Lower lobe of right lung (tissue), 2 donors: ENCODE measurements at regions not wholly inside any gene's neighbourhood (a gene's known extent, or its start where the extent isn't known, plus 50 kb on each side); places are given as distances from the start of the nearest gene placed in this dataset.
A peak's percentile ranks its signal among the peaks of the same experiment; 100 is the strongest.
"Not testable (repeated sequence)": the region's sequence is repeated elsewhere in the genome, so short reads cannot be mapped to it uniquely, and the experiment has no call there.

Experiments
- ATAC-seq, 2 donors: fragments of 200-7000 bp; cut with Tn5 transposase; one replicate each; pipeline ENCODE4 v1.9.1; 2020 to 2022; ENCODE audit warnings: mild to moderate bottlenecking in 2 of 2, moderate library complexity in 2 of 2
- DNase-seq: peaks from one replicate; pipeline ENCODE4 v3.0.0-alpha.2; 2020
- H3K27ac ChIP-seq: fragments of 200-600 bp; one replicate; pipeline ENCODE4 v1.8.0; 2022
- H3K27me3 ChIP-seq: fragments of 200-600 bp; one replicate; pipeline ENCODE4 v1.8.0; 2022; ENCODE audit warnings: low read depth
- H3K36me3 ChIP-seq: fragments of 200-600 bp; one replicate; pipeline ENCODE4 v1.8.0; 2022; ENCODE audit warnings: mild to moderate bottlenecking
- H3K4me1 ChIP-seq: fragments of 200-600 bp; one replicate; pipeline ENCODE4 v1.8.0; 2022
- H3K4me3 ChIP-seq: fragments of 200-600 bp; one replicate; pipeline ENCODE4 v1.8.0; 2022; ENCODE audit warnings: mild to moderate bottlenecking
- H3K9me3 ChIP-seq: fragments of 200-600 bp; one replicate; pipeline ENCODE4 v1.8.0; 2022
- CTCF ChIP-seq: fragments of 200-600 bp; IDR thresholded peaks from one replicate; pipeline ENCODE4 v1.8.0; 2022; ENCODE audit warnings: antibody characterized with exemption, mild to moderate bottlenecking
- intact Hi-C: fragments of 100-400 bp; cut with DNase I; formaldehyde crosslinking; loops from one replicate; pipeline ENCODE4 v1.11.0; 2022
- donor health status: DM: no; HTN: yes; CAD: no; lungs with severe emphysema.

- Histone ChIP-seq H3K4me3 (no peak overlapping the region), H3K9me3 (no peaks in the 10 kb centered on the region), H3K4me1 (no peaks in the 10 kb centered on the region), H3K27ac (no peak overlapping the region), H3K27me3 (no peaks in the 10 kb centered on the region), H3K36me3 (no peaks in the 10 kb centered on the region)
- no peak for TF ChIP-seq CTCF
- intact Hi-C loops = no loop called here
- DNase-seq (no peak), ATAC-seq (peak; percentile 28 to 37)
These were observed 369.0 kb upstream of the FAR2 start for GRCh38 chr12:28780096-28780495.

DNA sequence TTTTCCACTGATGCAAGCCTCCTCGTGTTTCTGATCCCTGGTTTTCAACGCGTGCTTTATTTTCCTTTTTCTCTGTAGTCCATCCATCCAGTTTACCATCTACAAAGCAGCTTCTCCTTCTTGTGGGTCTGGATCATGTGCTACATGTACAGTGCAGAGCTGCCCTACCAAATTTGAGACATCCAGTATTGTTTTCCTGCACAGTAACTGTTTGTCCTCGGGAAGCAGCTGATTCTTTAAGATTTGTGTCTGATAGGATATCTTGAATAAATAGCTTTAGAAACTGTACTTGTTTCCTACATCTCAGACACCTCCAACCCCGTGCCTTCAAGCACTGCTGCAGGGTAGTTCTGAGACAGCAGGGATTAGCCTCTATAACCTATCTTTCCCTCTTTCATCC is 368.1 kb upstream of the FAR2 start:
- Histone ChIP-seq H3K4me3 (no peak overlapping the region), H3K9me3 (no peaks in the 10 kb centered on the region), H3K36me3 (no peaks in the 10 kb centered on the region), H3K27me3 (no peaks in the 10 kb centered on the region), H3K27ac (peak overlapping the region; percentile 34), H3K4me1 (no peaks in the 10 kb centered on the region)
- intact Hi-C loops = no loop called here
- ATAC-seq = no peak
- DNase-seq = no peak
- no peak for TF ChIP-seq CTCF

DNA sequence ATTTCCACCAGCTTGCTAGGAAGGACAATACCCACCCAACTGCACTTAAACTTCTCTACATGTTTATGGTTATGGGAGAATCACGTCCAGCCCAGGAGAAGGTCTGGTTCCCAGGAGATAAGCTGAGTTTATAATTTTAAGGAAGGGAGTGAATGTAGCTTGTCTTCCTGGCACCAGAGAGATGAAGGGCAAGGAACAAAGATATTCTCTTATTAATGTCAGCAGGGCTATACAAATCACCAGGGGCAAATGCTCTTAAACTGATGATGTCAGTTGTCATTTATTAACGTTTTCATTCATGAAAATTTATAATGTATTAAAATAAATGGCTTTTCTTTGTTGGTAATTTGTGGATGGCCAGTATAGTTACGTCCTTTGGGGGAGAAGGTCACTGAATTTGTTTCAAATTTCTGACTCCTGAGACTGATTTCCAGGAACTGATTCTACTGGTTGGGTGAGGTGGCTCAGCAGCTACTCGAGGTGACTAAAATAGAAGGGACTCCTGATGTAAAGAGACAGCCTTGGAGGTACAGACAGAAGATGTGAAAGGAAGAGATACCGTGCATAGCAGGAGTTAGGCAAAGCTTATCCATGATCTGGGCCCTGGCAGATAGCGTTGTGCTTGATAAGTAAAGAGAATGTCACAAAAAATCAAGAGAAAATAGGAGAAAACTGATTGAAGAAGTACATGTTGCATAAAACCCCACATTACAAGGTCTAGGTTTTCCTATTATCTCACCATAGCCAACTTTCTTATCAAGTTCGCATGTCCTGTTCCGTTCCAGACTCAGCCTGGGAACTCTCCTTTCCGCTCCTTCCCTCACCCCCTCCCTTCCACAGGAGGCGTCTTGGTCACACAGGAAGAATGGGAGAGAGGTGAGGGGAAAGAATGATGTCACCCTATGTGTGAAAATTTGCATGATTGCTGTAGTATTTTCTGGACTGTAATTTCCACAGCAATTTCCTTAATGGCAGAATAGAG is 367.1 kb upstream of the FAR2 start:
- intact Hi-C loops = no loop called here
- no peaks in the 10 kb centered on the region for H3K4me1 ChIP-seq
- no peaks in the 10 kb centered on the region for H3K36me3 ChIP-seq
- no peak overlapping the region for H3K4me3 ChIP-seq
- no peak for TF ChIP-seq CTCF
- no peaks in the 10 kb centered on the region for H3K9me3 ChIP-seq
- peak overlapping the region; percentile 34 for H3K27ac ChIP-seq
- ATAC-seq (peak in 1 of 2 donors; percentile 43), DNase-seq (no peak)
- no peaks in the 10 kb centered on the region for H3K27me3 ChIP-seq

DNA sequence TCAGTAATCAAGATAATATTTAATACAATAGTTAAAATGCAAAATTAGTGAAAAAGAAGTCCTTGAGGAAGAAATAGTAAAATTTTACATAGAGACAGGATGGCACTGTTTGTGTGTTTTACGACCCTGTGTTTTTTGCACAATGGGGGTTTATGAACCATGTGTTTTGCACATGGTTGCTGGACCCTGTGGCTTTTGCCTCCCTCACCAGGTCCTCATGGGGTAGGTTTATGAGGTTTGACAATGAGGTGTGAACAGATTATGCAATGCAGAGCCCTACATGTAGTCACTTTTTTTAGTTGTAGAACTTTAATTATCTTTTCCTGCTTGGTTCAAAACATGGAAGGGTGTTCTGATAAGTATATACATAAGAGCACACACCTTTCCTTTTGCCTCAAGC is 366.3 kb upstream of the FAR2 start:
- H3K27ac ChIP-seq = no peak overlapping the region
- H3K4me1 ChIP-seq = no peaks in the 10 kb centered on the region
- ATAC-seq (no peak), DNase-seq (no peak)
- no peaks in the 10 kb centered on the region for H3K36me3 ChIP-seq
- H3K27me3 ChIP-seq = no peaks in the 10 kb centered on the region
- TF ChIP-seq CTCF = no peak
- no peak overlapping the region for H3K4me3 ChIP-seq
- intact Hi-C loops = no loop called here
- H3K9me3 ChIP-seq = no peaks in the 10 kb centered on the region

- no peak overlapping the region for H3K4me3 ChIP-seq
- intact Hi-C loops = no loop called here
These were observed 361.9 kb upstream of the FAR2 start for GRCh38 chr12:28787151-28787550.

DNA sequence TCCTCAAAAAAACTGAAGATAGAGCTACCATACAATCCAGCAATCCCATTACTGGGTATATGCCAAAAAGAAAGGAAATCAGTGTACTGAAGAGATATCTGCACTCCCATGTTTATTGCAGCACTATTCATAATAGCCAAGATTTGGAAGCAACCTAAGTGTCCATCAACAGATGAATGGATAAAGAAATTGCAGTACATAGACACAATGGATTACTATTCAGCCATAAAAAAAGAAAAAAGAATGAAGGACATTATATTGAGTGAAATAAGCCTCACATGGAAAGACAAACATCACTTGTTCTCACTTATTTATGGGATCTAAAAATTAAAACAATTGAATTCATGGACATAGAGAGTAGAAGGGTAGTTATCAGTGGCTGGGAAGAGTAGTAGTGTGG is 360.8 kb upstream of the FAR2 start:
- H3K36me3 ChIP-seq, H3K4me1 ChIP-seq, H3K9me3 ChIP-seq, H3K4me3 ChIP-seq, H3K27ac ChIP-seq, DNase-seq, intact Hi-C loops, H3K27me3 ChIP-seq, ATAC-seq: not testable (repeated sequence)

More at GRCh38 chr12:28787151-28787550, 361.9 kb upstream of the FAR2 start:
- DNase-seq (no peak), ATAC-seq (no peak)
- H3K36me3 ChIP-seq = no peaks in the 10 kb centered on the region
- H3K4me1 ChIP-seq = no peaks in the 10 kb centered on the region
- H3K27ac ChIP-seq = no peak overlapping the region
- H3K9me3 ChIP-seq = no peaks in the 10 kb centered on the region
- no peaks in the 10 kb centered on the region for H3K27me3 ChIP-seq
- no peak for TF ChIP-seq CTCF
